SK-N-SH (cell line): ENCODE measurements at regions not wholly inside any gene's neighbourhood (a gene's known extent, or its start where the extent isn't known, plus 50 kb on each side); places are given as distances from the start of the nearest gene placed in this dataset.

Source experiments
- EZH2phosphoT487 ChIP-seq: fragments of 200-600 bp; sonication (generic); IDR thresholded peaks from 2 replicates; pipeline ENCODE4 v1.6.1; 2017; ENCODE audit warnings: low read depth, mixed run types, mild to moderate bottlenecking, antibody characterized with exemption, moderate library complexity, borderline replicate concordance
- MXI1 ChIP-seq: IDR thresholded peaks from 2 replicates; pipeline ENCODE4 v1.6.1; 2012; ENCODE audit warnings: mild to moderate bottlenecking, low read depth, low read length, improper control_type of control experiment
- USF1 ChIP-seq: IDR thresholded peaks from 2 replicates; pipeline ENCODE4 v1.4.0; 2012; ENCODE audit warnings: low read depth, borderline replicate concordance
- small RNA-seq, 7 experiments: library from RNA; depleted of rRNA; stranded (forward); fragments of <200 nt; gene quantifications; one replicate each; pipeline ENCODE3, GENCODE V24; 2012
- TF ChIP-seq, protein P1 (sequence below): fragments of 150-350 bp; IDR thresholded peaks from 2 replicates; pipeline ENCODE4 v1.6.1; 2017; ENCODE audit warnings: antibody characterized with exemption, low read length, low read depth, borderline replicate concordance

DNA sequence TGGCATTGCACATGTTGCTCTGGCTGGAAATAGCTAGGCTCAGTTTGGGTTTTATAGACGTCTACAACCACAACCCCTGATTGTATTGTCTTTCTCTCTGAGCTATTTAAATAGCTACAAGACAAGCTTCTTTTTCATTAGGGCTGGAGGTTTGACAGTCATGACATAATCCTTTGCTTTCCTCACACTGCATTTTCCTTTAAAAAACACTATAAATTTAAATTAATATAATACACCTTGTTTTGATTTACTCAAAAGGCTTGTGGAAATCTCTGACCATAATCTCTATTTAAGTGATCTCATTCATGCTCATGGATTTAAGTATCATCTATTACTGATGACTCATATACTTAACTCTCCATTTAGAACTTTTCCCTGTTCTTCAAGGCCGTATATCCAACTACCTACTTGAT is 50.4 kb upstream of the PTGFR start (continued):
- TF ChIP-seq EZH2phosphoT487 (no peak), MXI1 (no peak), USF1 (no peak)
- TF ChIP-seq, protein P1, sequence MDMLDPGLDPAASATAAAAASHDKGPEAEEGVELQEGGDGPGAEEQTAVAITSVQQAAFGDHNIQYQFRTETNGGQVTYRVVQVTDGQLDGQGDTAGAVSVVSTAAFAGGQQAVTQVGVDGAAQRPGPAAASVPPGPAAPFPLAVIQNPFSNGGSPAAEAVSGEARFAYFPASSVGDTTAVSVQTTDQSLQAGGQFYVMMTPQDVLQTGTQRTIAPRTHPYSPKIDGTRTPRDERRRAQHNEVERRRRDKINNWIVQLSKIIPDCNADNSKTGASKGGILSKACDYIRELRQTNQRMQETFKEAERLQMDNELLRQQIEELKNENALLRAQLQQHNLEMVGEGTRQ, result no peak

Small RNAs in the stretch of these regions (small RNA-seq; reads per million reads assigned to genes)
- gene AC096531.1 (0 reads per million in 7 experiments), gene RNA5SP23 (0 to 10.1 (median 0.86) reads per million in 7 experiments)
